Fibroblast of villous mesenchyme (primary cell): ENCODE measurements at regions not wholly inside any gene's neighbourhood (a gene's known extent, or its start where the extent isn't known, plus 50 kb on each side); places are given as distances from the start of the nearest gene placed in this dataset.

Experiments
- DNase-seq: peaks from one replicate; pipeline ENCODE4 v3.0.0-alpha.2; 2010; ENCODE audit warnings: low read depth
- H3K4me3 ChIP-seq: 2 replicates; pipeline ENCODE4 v1.5.1; 2011; ENCODE audit warnings: low read depth, mild to moderate bottlenecking, low read length
- CTCF ChIP-seq: IDR thresholded peaks from 2 replicates; pipeline ENCODE4 v1.5.1; 2012; ENCODE audit warnings: low read depth, mild to moderate bottlenecking, low read length; ENCODE audit not compliant: insufficient read depth

- TF ChIP-seq CTCF = no peak
- no peak for DNase-seq
Measured at GRCh38 chr10:33126742-33127141, 168.7 kb upstream of the ITGB1 start.

GRCh38 chr10:33125522-33126517 is 167.8 kb upstream of the ITGB1 start:
- H3K4me3 ChIP-seq = no peak overlapping the region
- no peak for TF ChIP-seq CTCF
- DNase-seq = peak; percentile 84

More at GRCh38 chr10:33126742-33127141, 168.7 kb upstream of the ITGB1 start:
- no peak overlapping the region for H3K4me3 ChIP-seq

GRCh38 chr10:33125111-33125510 is 167.1 kb upstream of the ITGB1 start:
- no peak for TF ChIP-seq CTCF
- H3K4me3 ChIP-seq = no peak overlapping the region
- DNase-seq = no peak

- no peak for DNase-seq
- no peak overlapping the region for H3K4me3 ChIP-seq
- no peak for TF ChIP-seq CTCF
Measured at GRCh38 chr10:33123680-33124079, 165.7 kb upstream of the ITGB1 start.

- peak; percentile 94 for DNase-seq
- H3K4me3 ChIP-seq = no peak overlapping the region
- TF ChIP-seq CTCF = no peak
Measured at GRCh38 chr10:33122014-33122809, 164.2 kb upstream of the ITGB1 start.

GRCh38 chr10:33120700-33121099 is 162.7 kb upstream of the ITGB1 start:
- no peak overlapping the region for H3K4me3 ChIP-seq
- TF ChIP-seq CTCF = no peak
- DNase-seq = no peak
